SK-N-SH treated with all-trans-retinoic acid at 6 μM for 48 hours (cell line): ENCODE measurements at regions not wholly inside any gene's neighbourhood (a gene's known extent, or its start where the extent isn't known, plus 50 kb on each side); places are given as distances from the start of the nearest gene placed in this dataset.
"Not testable (repeated sequence)": the region's sequence is repeated elsewhere in the genome, so short reads cannot be mapped to it uniquely, and the experiment has no call there.

ENCODE experiments used
- ATAC-seq: fragments of 200-7000 bp; cut with Tn5 transposase; 3 replicates; pipeline ENCODE4 v1.9.1; 2020; ENCODE audit warnings: mild to moderate bottlenecking, moderate library complexity
- ARNTL ChIP-seq: fragments of 450-650 bp; formaldehyde crosslinking; IDR thresholded peaks from 2 replicates; pipeline ENCODE4 v1.5.0; 2020; ENCODE audit warnings: low read depth, mild to moderate bottlenecking, moderate library complexity, borderline replicate concordance
- BACH2 ChIP-seq: fragments of 250-450 bp; sonication (Bioruptor Pico); IDR thresholded peaks from 2 replicates; pipeline ENCODE4 v1.9.0; 2021; ENCODE audit warnings: mild to moderate bottlenecking, borderline replicate concordance
- CSDC2 ChIP-seq: fragments of 250-450 bp; sonication (Bioruptor Pico); IDR thresholded peaks from 2 replicates; pipeline ENCODE4 v1.5.0; 2020; ENCODE audit warnings: mild to moderate bottlenecking, moderate library complexity
- ESRRG ChIP-seq: fragments of 250-450 bp; sonication (Bioruptor Pico); IDR thresholded peaks from 2 replicates; pipeline ENCODE4 v1.6.1; 2021; ENCODE audit warnings: mild to moderate bottlenecking
- GLIS3 ChIP-seq: fragments of 250-450 bp; sonication (Bioruptor Pico); IDR thresholded peaks from 2 replicates; pipeline ENCODE4 v1.5.0; 2020; ENCODE audit warnings: mild to moderate bottlenecking, moderate library complexity
- ISL1 ChIP-seq: fragments of 250-450 bp; sonication (Bioruptor Pico); IDR thresholded peaks from 2 replicates; pipeline ENCODE4 v2.1.2; 2022; ENCODE audit warnings: mild to moderate bottlenecking, moderate library complexity
- OSR1 ChIP-seq: fragments of 250-450 bp; sonication (Bioruptor Pico); IDR thresholded peaks from 2 replicates; pipeline ENCODE4 v1.8.0; 2022; ENCODE audit warnings: moderate library complexity, mild to moderate bottlenecking, inconsistent platforms
- PPARA ChIP-seq: fragments of 250-450 bp; sonication (Bioruptor Pico); IDR thresholded peaks from 2 replicates; pipeline ENCODE4 v1.5.0; 2020; ENCODE audit warnings: mild to moderate bottlenecking, borderline replicate concordance
- RARB ChIP-seq: fragments of 250-450 bp; sonication (Bioruptor Pico); IDR thresholded peaks from 2 replicates; pipeline ENCODE4 v1.8.0; 2021; ENCODE audit warnings: mild to moderate bottlenecking, moderate library complexity
- SNAI2 ChIP-seq: fragments of 250-450 bp; sonication (Bioruptor Pico); IDR thresholded peaks from 2 replicates; pipeline ENCODE4 v1.5.0; 2020; ENCODE audit warnings: mild to moderate bottlenecking, moderate library complexity
- TCF4 ChIP-seq: fragments of 250-450 bp; sonication (Bioruptor Pico); IDR thresholded peaks from 2 replicates; pipeline ENCODE4 v1.8.0; 2021; ENCODE audit warnings: mild to moderate bottlenecking, moderate library complexity, borderline replicate concordance
- TOX ChIP-seq: fragments of 250-450 bp; sonication (Bioruptor Pico); IDR thresholded peaks from 2 replicates; pipeline ENCODE4 v1.8.0; 2021; ENCODE audit warnings: mild to moderate bottlenecking, moderate library complexity, borderline replicate concordance
- ZC3H10 ChIP-seq: fragments of 250-450 bp; sonication (Bioruptor Pico); IDR thresholded peaks from 2 replicates; pipeline ENCODE4 v1.5.1; 2021; ENCODE audit warnings: mild to moderate bottlenecking, moderate library complexity
- ZFP3 ChIP-seq: fragments of 250-450 bp; sonication (Bioruptor Pico); IDR thresholded peaks from 2 replicates; pipeline ENCODE4 v1.5.0; 2020; ENCODE audit warnings: mild to moderate bottlenecking, moderate library complexity
- ZFP30 ChIP-seq: fragments of 450-650 bp; formaldehyde crosslinking; IDR thresholded peaks from 2 replicates; pipeline ENCODE4 v1.5.0; 2022; ENCODE audit warnings: mild to moderate bottlenecking, moderate library complexity
- ZNF565 ChIP-seq: fragments of 450-650 bp; formaldehyde crosslinking; conservative IDR thresholded peaks from 2 replicates; pipeline ENCODE4 v1.5.0; 2020; ENCODE audit warnings: low read depth, mild to moderate bottlenecking, moderate library complexity
- ZNF70 ChIP-seq: fragments of 450-650 bp; formaldehyde crosslinking; IDR thresholded peaks from 2 replicates; pipeline ENCODE4 v1.5.0; 2020; ENCODE audit warnings: mild to moderate bottlenecking, moderate library complexity
- ZNF8 ChIP-seq: fragments of 450-650 bp; formaldehyde crosslinking; IDR thresholded peaks from 2 replicates; pipeline ENCODE4 v1.5.0; 2020; ENCODE audit warnings: mild to moderate bottlenecking, moderate library complexity
- TF ChIP-seq, protein P1 (sequence below): fragments of 250-450 bp; sonication (Bioruptor Pico); IDR thresholded peaks from 2 replicates; pipeline ENCODE4 v1.5.1; 2021; ENCODE audit warnings: mild to moderate bottlenecking, moderate library complexity
- TF ChIP-seq, protein P2 (sequence below): fragments of 250-450 bp; sonication (Bioruptor Pico); IDR thresholded peaks from 2 replicates; pipeline ENCODE4 v1.8.0; 2021; ENCODE audit warnings: low read depth, mild to moderate bottlenecking, moderate library complexity, borderline replicate concordance

DNA sequence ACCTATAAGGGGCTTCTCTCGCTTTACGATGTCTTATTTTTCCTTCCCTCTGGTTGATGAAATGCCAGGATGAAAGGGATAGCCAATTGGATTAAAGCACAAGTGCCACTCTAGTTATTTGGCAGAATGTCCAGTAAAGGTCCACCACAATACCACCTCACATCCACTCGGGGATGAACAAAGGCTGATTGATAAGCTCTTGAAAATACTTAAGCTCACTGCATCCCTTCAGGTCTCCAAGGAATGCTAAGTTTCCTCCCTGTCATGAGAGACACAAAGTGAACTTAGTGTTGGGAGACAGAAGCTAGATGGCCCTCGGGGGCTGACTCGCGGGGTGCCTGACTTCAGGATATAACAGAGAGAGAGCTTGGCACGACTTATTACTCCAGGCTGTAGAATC is 185.9 kb upstream of the ZNF644 start:
- ATAC-seq: not testable (repeated sequence)

- ATAC-seq: not testable (repeated sequence)
Measured at GRCh38 chr1:91204150-91204549, 182.3 kb upstream of the ZNF644 start.

DNA sequence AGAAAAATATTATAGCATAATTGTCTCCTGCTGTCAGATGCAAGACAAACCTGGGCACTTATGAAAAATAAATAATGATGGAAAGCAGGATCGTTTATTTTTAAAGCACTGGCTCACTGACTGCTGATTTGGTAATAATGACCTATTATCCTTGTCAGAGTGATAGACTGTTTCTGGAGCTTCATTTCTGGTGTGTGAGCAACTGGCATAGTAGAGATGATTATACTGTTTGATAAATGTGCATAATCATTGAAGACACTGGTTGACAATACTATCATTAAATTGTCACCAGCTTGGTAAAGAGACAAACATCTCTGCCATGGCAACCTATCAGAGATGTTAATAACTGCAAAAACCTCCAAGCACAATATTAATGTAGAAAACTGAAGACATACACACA is 179.9 kb upstream of the ZNF644 start:
- TF ChIP-seq ZFP3 (CRISPR knock-in tag): no peak
- TF ChIP-seq ARNTL (CRISPR knock-in tag): no peak
- TF ChIP-seq, protein P1, sequence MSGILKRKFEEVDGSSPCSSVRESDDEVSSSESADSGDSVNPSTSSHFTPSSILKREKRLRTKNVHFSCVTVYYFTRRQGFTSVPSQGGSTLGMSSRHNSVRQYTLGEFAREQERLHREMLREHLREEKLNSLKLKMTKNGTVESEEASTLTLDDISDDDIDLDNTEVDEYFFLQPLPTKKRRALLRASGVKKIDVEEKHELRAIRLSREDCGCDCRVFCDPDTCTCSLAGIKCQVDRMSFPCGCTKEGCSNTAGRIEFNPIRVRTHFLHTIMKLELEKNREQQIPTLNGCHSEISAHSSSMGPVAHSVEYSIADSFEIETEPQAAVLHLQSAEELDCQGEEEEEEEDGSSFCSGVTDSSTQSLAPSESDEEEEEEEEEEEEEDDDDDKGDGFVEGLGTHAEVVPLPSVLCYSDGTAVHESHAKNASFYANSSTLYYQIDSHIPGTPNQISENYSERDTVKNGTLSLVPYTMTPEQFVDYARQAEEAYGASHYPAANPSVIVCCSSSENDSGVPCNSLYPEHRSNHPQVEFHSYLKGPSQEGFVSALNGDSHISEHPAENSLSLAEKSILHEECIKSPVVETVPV (CRISPR knock-in tag): no peak
- no peak for TF ChIP-seq ZNF70
- no peak for TF ChIP-seq ZC3H10
- ATAC-seq: no peak

GRCh38 chr1:91201176-91201575 is 179.3 kb upstream of the ZNF644 start:
- no peak for ATAC-seq
- TF ChIP-seq TCF4 (CRISPR knock-in tag): no peak
- TF ChIP-seq OSR1 (CRISPR knock-in tag): no peak
- TF ChIP-seq, protein P2, sequence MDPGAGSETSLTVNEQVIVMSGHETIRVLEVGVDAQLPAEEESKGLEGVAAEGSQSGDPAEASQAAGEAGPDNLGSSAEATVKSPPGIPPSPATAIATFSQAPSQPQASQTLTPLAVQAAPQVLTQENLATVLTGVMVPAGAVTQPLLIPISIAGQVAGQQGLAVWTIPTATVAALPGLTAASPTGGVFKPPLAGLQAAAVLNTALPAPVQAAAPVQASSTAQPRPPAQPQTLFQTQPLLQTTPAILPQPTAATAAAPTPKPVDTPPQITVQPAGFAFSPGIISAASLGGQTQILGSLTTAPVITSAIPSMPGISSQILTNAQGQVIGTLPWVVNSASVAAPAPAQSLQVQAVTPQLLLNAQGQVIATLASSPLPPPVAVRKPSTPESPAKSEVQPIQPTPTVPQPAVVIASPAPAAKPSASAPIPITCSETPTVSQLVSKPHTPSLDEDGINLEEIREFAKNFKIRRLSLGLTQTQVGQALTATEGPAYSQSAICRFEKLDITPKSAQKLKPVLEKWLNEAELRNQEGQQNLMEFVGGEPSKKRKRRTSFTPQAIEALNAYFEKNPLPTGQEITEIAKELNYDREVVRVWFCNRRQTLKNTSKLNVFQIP: no peak
- TF ChIP-seq, protein P1 (CRISPR knock-in tag): no peak
- TF ChIP-seq ZFP3 (CRISPR knock-in tag): no peak
- TF ChIP-seq TOX: no peak
- TF ChIP-seq ZNF8 (CRISPR knock-in tag): no peak
- TF ChIP-seq PPARA (CRISPR knock-in tag): no peak
- TF ChIP-seq ISL1 (CRISPR knock-in tag): no peak
- no peak for TF ChIP-seq ARNTL (CRISPR knock-in tag)
- TF ChIP-seq SNAI2: no peak
- no peak for TF ChIP-seq ZC3H10
- TF ChIP-seq ZFP30: no peak
- no peak for TF ChIP-seq CSDC2 (CRISPR knock-in tag)
- no peak for TF ChIP-seq BACH2 (CRISPR knock-in tag)

- no peak for ATAC-seq
- TF ChIP-seq SNAI2 (no peak), ZNF565 (CRISPR knock-in tag) (no peak), ZFP30 (no peak), ZFP3 (CRISPR knock-in tag) (no peak), ZNF8 (CRISPR knock-in tag) (no peak), OSR1 (CRISPR knock-in tag) (no peak), RARB (CRISPR knock-in tag) (no peak), BACH2 (CRISPR knock-in tag) (no peak), CSDC2 (CRISPR knock-in tag) (no peak), TOX (no peak), ESRRG (no peak), ARNTL (CRISPR knock-in tag) (no peak), GLIS3 (CRISPR knock-in tag) (no peak)
- TF ChIP-seq, protein P1 (CRISPR knock-in tag): no peak
Measured at GRCh38 chr1:91200675-91201074, 178.8 kb upstream of the ZNF644 start.

GRCh38 chr1:91199988-91200387 is 178.2 kb upstream of the ZNF644 start:
- no peak for ATAC-seq
- no peak for TF ChIP-seq ISL1 (CRISPR knock-in tag)
- TF ChIP-seq, protein P1 (CRISPR knock-in tag): no peak
- no peak for TF ChIP-seq TOX
- no peak for TF ChIP-seq SNAI2
- TF ChIP-seq ZFP3 (CRISPR knock-in tag): no peak
- no peak for TF ChIP-seq ZFP30
- TF ChIP-seq TCF4 (CRISPR knock-in tag): no peak
- no peak for TF ChIP-seq PPARA (CRISPR knock-in tag)
- TF ChIP-seq, all 23 proteins: peak for 0
